Epithelial cell of esophagus (primary cell): ENCODE measurements at regions not wholly inside any gene's neighbourhood (a gene's known extent, or its start where the extent isn't known, plus 50 kb on each side); places are given as distances from the start of the nearest gene placed in this dataset.

ENCODE experiments used
- DNase-seq: peaks from one replicate; pipeline ENCODE4 v3.0.0; 2010; ENCODE audit warnings: low read depth
- H3K4me3 ChIP-seq: 2 replicates; pipeline ENCODE4 v1.5.1; 2011; ENCODE audit warnings: mild to moderate bottlenecking, low read length, control low read depth
- TF ChIP-seq, protein P1 (sequence below): IDR thresholded peaks from 2 replicates; pipeline ENCODE4 v1.5.1; 2011; ENCODE audit warnings: low read depth, mild to moderate bottlenecking, low read length, control low read depth, inconsistent platforms; ENCODE audit not compliant: insufficient read depth; ENCODE audit errors: missing control alignments

DNA sequence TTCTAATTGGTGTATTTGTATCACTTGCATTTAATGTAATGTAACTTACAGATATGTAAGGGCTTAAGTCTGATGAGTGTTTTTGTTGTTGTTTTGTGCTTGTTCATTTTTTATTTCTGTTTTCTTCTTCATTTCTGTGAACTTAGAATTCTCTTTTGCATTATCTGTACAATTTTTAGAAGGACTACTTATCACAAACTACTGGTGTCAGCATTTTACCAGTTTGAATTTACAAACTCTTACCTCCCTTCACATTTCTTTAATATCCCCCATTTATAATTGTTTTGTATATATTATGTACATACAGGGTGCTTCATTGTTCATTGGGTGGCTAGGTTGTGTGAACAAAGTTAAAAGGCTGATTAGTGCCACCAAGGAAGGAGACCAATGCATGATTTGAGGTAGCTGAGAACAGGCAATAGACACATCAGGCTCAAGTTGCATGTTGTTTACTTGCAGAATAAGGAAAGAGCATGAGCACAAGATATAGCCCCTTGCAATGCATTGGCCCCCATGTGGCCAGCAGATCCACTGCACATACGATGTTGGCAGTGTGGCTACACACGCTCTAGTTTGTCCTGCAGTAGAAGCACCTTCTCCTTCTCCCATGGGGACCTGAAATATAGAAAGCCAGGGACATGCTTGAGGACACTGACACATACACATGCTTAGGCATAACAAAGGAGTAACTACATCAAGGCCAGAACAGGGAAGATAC lies 198.2 kb downstream of the CD8B2 start:
- no peak for DNase-seq
- TF ChIP-seq, protein P1, sequence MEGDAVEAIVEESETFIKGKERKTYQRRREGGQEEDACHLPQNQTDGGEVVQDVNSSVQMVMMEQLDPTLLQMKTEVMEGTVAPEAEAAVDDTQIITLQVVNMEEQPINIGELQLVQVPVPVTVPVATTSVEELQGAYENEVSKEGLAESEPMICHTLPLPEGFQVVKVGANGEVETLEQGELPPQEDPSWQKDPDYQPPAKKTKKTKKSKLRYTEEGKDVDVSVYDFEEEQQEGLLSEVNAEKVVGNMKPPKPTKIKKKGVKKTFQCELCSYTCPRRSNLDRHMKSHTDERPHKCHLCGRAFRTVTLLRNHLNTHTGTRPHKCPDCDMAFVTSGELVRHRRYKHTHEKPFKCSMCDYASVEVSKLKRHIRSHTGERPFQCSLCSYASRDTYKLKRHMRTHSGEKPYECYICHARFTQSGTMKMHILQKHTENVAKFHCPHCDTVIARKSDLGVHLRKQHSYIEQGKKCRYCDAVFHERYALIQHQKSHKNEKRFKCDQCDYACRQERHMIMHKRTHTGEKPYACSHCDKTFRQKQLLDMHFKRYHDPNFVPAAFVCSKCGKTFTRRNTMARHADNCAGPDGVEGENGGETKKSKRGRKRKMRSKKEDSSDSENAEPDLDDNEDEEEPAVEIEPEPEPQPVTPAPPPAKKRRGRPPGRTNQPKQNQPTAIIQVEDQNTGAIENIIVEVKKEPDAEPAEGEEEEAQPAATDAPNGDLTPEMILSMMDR, result no peak
- no peak overlapping the region for H3K4me3 ChIP-seq

DNA sequence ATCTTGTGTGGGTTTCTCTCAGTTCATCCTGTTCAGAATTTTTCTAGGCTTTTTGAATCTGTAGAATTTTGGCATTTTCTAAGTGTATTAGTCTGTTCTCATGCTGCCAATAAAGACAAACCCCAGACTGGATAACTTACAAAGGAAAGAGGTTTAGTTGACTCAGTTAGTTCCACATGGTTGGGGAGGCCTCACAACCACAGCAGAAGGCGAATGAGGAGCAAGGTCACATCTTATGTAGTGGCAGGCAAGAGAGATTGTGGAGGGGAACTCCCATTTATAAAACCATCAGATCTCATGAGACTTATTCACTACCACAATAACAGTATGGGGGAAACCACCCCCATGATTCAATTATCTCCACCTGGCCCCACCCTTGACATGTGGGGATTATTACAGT lies 199.2 kb downstream of the ST6GAL2 start:
- no peak for DNase-seq
- H3K4me3 ChIP-seq, result no peak overlapping the region
- TF ChIP-seq, protein P1, result no peak

DNA sequence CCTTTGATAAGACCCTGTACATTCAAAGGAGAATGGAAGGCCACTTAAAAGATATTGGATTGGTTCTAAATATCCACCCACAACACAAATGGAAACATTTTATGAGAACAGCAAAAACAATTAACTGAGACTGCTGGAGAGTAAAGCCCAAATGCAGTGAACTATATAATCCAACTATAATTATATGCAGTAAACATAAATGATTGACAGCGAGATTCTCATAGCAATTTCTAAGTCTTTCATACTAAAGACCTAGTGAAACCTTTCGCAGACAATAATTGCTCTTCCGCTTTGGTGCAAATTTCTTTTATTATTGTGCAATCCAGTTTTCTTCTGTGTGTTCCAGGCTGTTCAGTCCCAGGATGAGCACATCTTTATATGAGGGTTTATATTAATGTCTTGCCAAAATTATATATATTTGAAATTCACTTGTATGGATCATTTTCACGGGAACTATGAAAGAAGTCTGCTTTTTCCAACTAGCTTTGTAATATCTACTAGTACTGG lies 190.9 kb downstream of the ST6GAL2 start:
- no peak overlapping the region for H3K4me3 ChIP-seq
- TF ChIP-seq, protein P1, result no peak
- DNase-seq, result no peak

DNA sequence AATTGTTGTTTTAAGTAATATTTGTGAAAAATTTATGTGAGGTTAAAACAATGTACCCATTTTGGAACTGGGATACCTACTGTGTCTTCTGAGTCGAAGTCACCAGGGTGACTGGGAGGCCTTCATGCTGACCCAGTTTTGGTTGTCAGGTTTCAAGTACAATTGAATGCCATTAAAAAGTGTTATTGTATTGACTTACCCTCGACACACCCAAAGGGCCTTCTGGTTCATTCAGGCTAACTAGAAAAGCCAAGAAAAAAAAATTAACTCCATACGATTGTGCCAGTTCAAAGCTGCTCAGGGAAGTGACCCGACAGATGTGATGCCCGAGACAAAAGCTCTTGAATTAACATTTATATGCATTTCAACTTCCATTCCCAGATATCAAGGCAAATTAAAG lies 190.0 kb downstream of the ST6GAL2 start:
- no peak for DNase-seq
- TF ChIP-seq, protein P1, result no peak

DNA sequence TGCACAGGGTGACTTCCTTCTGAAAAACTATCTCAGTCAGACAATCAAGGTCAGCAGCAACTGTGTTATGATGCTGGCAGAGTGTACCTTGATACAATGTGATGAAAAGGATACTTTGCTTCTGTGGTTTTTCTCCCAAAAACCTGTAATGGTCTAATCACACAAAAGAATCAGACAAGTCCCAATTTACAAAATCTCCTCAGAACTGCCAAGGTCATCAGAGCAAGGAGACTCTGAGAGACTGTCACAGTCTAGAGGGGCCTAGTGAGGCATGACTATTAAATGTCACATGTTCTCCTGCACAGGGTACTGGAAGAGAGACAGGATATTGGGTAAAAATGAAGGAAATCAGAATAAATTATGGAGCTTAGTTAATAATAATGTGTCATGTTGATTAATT lies 185.4 kb downstream of the ST6GAL2 start:
- no peak overlapping the region for H3K4me3 ChIP-seq
- TF ChIP-seq, protein P1, result no peak
- no peak for DNase-seq

More for the DNA sequence above, 190.0 kb downstream of the ST6GAL2 start:
- H3K4me3 ChIP-seq, result no peak overlapping the region

DNA sequence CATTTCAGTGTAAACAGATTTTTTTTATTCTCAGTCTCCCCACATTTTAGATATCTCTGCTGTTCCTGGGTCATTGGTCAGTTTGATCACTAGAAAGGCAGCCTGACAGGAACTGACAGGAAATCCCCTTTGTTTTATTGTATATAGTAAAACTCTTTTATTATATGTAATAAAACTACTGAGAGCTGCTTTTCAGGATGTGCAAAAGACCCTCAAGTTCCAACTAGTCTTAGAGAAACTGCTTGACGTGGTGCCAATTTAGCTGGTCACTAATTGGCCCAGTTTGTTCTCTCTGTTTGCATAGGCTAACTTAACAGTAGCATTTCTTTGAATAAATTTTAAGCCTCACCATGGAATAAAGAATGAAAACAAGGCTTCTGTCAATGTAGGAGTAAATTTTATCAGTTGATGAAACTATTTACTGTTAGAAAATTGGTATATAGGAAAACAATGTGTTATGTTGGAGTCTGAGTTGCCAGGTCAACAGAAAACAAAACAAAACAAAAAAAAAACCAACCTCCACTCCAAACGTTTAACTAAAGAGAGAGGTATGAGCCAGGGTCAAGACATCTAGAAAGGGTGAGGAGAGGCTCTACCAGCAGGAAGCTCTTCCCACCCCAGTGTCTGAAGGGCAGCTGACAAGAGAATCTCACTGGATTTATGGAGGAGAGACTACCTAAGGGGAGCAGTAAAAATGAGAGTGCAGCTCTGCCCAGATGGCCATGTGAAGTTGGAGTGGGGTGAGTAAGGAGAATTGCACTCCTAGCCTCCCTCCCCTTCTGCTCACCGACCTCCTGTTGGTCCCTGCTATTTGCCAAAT lies 184.6 kb downstream of the ST6GAL2 start:
- DNase-seq, result no peak
- TF ChIP-seq, protein P1, result no peak
- H3K4me3 ChIP-seq, result no peak overlapping the region
